HG03457 (cell line): ENCODE measurements at regions not wholly inside any gene's neighbourhood (a gene's known extent, or its start where the extent isn't known, plus 50 kb on each side); places are given as distances from the start of the nearest gene placed in this dataset.

Source experiments
- ATAC-seq: cut with Tn5 transposase; IDR thresholded peaks from one replicate; pipeline ENCODE4 v1.9.1; 2021; ENCODE audit warnings: moderate number of reproducible peaks; ENCODE audit not compliant: unreplicated experiment

- no peak for ATAC-seq
These were observed 1259.7 kb downstream of the TYW1 start for GRCh38 chr7:68256295-68256694.

DNA sequence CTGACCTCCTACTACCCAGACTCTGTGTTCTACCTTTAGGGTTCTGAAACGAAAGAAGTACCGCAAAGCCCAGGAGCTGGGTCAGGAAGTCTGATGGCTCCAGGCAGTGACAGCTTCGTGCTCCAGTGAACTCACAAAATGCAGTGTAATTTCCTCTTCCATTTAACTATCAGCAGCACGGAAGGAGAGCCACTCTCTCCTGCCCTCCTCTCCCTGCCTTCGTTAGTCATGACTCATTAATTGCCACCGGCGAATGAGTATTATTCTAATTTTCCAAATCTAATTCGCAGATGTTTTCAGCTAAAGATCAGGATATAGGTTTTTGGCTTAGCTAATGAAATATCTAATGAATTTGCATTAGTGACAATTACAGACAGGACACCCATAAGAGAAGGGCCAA, 1262.0 kb downstream of the TYW1 start:
- no peak for ATAC-seq

DNA sequence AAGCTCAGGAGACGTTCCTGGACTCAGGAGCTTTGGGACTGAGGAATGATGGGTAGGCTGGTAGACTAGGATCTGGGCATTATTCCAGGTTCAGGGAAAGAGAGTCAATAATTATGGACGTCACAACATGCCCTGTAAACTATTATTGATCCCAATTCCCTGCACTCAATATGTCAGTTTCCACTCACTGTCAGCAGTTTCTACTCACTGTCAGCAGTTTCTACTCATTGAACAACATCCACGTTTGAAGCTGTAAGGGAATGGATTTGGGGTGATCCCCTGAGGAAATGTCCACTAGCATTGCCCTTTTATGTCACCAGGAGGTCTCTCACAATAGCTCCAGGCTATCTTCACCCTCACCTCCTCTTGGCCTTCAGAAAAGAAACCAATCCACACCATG, 1268.6 kb downstream of the TYW1 start:
- no peak for ATAC-seq

DNA sequence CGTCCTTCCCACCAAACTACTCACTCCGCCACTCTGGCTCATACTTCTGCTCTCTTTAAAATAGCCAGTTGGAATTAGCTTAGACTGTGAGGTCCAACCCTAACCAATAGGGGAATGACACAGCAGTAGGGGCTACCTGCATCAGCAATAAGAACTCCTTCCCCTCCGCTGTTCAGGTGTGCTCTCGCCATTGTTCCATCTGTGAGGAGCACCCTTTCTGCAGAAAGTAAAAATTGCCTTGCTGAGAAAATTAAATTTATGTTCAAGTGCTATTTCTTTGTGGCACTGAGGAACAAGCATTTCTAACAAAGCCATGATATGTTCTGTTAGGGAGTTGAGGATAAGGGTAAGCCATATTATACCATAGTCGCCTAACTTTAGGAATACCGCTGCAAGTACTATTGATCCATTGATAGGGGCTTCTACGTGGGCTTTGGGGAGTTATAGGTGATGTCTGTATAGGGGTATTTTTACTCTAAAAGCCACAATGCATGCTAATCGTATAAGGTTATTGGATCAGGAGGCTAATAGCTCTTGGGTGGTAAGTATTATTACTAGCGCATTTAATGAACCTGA, 1269.5 kb downstream of the TYW1 start:
- no peak for ATAC-seq

GRCh38 chr7:68267486-68267885, 1270.9 kb downstream of the TYW1 start:
- no peak for ATAC-seq

- no peak for ATAC-seq
These were observed 1272.8 kb downstream of the TYW1 start for GRCh38 chr7:68269405-68269804.

- no peak for ATAC-seq
These were observed 1275.9 kb downstream of the TYW1 start for GRCh38 chr7:68272507-68272906.

DNA sequence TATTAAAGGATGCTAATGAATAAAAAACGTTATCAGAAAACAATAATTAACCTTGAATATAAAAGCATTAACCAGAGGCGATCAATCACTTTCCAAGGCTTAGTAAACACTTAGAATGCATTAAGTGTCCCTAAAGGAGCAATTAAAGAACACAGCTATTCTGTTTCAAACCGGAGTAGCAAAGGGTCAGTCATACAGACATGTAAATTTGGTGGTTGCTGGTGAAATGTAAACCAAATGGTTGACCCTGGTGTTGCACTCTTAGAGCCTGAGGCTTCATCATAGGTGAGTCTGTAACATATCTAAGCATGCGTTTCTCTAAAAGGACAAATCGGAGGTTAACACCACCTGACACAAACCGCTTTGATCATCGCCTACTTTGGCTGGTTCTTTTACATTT, 1280.1 kb downstream of the TYW1 start:
- no peak for ATAC-seq

DNA sequence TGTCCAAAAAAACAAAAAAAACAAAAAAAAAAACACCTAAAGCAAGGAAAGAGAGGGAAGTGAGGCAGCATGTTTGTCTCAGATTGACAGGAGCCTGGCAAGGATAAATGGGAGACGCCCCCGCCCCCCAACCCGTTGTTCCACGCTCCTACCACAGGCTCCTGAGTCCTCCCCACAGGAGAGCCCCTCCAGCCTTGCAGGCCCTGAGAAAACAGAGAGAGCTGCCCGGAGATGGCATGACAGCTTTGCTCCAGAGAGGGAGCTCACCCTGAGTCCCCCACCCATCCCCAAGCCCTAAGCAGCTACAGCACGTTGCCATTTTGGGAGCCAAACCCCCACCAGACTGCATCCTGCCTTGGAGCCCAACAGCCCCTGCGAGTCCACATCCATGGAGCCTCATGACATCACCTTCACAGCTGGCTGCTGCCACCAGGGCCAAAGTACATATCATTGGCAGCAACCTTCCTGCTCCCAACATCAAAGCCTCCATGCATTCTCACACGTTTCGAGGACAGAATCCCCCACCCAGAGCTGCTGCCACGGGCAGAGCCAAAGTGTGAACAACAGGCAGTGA, 1283.3 kb downstream of the TYW1 start:
- ATAC-seq = no peak

DNA sequence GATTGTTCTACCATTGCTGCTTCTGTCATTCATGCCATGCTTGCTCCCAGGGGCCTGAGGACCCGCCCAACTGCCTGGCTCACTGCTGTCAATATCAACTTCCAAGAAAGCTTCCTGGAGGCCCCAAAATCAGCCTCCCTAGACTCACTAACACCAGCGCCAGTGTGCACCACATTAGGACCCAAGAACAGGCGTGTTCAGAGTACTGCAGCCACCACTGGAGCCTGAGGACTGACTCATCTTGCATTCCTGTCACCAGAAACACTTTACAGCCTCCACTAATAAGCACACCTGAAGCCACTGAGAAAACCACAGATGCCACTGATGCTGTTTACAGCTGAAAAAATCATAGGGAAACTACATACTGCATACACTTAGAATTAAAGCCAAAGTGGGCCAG, 1284.3 kb downstream of the TYW1 start:
- ATAC-seq = no peak

- no peak for ATAC-seq
These were observed 1291.5 kb downstream of the TYW1 start for GRCh38 chr7:68288144-68288593.

DNA sequence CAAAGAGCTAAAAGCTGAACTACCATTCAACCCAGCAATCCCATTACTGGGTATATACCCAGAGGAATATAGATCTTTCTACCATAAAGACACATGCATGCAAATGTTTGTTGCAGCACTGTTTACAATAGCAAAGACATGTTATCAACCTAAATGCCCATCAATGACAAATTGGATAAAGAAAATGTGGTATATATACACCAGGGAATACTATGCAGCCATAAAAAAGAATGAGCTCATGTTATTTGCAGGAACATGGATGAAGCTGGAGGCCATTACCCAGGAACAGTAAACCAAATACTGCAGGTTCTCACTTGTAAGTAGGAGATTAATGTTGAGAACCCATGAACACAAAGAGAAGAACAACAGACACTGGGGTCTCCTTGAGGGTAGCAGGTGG, 1295.1 kb downstream of the TYW1 start:
- ATAC-seq = no peak

DNA sequence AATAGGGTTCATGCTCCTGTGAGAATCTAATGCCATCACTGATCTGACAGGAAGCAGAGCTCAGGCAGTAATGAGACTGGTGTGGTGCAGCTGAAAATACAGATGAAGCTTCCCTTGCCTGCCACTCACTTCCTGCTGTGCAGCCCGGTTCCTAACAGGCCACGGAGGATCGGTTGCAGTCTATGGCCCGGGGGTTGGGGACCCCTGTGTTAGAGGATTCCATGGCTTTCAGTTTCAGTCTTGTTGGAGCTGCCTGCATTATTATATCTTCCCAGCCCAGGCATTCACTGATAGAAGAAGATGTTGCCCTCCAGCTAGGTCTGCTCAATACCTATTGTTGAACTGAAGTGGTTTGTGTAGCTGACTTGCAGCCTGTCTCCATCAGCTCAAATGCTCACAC, 1298.8 kb downstream of the TYW1 start:
- ATAC-seq = no peak

- ATAC-seq = no peak
These were observed 1293.7 kb upstream of the AUTS2 start for GRCh38 chr7:68304536-68304935.

- no peak for ATAC-seq
These were observed 1291.6 kb upstream of the AUTS2 start for GRCh38 chr7:68306692-68307107.

- ATAC-seq = no peak
These were observed 1289.0 kb upstream of the AUTS2 start for GRCh38 chr7:68309271-68309670.

DNA sequence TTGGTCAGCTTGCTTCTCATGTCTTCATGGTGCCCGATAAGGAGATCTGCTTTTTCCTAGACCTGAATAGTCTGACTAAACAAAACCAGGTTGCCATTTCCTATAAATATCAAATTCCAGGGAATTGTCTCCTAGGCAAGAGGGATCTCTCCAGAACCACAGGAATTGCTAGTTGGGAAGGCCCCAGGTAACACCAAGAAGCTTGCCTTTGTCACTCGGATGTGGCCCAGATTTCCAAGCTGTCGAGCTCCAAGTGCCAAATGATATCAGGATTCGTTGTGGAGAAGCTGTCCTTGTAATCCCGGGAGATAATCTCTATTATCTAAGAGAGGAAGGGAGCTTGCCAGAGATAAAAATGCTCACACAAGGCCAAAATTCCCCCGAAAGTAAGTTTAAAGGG, 1288.5 kb upstream of the AUTS2 start:
- no peak for ATAC-seq

DNA sequence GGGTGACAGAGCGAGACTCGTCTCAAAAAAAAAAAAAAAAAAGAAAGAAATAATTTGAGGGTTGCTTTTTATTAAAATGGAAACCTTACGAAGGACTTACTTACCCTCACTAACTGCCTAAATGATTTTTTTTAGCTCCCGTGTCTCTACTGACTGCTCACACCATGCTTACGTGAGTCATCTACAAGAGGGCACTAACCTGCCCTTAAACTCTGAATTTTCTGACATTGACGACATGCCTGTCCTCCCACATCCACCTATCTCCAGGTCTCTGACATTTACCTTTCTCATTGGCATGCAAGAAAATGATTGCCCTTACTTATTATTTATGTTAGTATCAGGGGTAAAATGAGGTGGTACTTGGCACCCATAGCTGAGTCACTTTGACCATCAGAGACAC, 1286.3 kb upstream of the AUTS2 start:
- ATAC-seq = no peak

GRCh38 chr7:68313806-68314205, 1284.5 kb upstream of the AUTS2 start:
- ATAC-seq = no peak

GRCh38 chr7:68314208-68314607, 1284.1 kb upstream of the AUTS2 start:
- no peak for ATAC-seq

- no peak for ATAC-seq
These were observed 1280.8 kb upstream of the AUTS2 start for GRCh38 chr7:68317476-68317875.

GRCh38 chr7:68319061-68319460, 1279.2 kb upstream of the AUTS2 start:
- ATAC-seq = no peak

DNA sequence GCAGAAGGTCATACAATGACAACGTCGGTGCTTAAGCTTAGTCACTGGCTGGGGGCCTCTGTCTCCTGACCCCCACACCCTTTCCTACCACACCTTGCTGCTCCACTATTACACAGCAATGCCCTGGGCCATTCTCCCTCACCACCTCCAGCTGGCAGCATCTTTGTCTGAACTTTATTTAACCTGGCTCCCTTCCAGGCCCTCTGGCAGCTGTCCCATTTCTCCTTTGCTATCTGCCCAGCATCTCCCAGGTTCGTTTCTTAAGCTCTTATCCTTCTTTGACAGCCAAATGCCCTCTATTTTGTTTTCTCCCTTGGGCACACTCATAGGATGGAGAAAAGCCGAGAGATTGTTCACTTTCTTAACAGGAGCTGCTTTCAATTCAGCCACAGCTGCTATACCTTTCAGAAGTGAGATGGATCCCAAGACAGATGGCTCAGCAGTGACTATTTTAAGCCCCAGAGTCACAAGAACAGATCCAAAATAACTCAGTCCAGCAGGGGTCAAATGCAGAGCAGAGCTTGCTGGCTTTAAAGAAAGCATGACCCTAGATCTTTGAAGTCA, 1277.1 kb upstream of the AUTS2 start:
- ATAC-seq = no peak
